Mesothelial cell of epicardium (in vitro differentiated cells): ENCODE measurements at regions not wholly inside any gene's neighbourhood (a gene's known extent, or its start where the extent isn't known, plus 50 kb on each side); places are given as distances from the start of the nearest gene placed in this dataset.
"Not testable (repeated sequence)": the region's sequence is repeated elsewhere in the genome, so short reads cannot be mapped to it uniquely, and the experiment has no call there.

Experiments used
- DNase-seq, 2 experiments: peaks; one replicate each; pipeline ENCODE4 v3.0.0; 2021; ENCODE audit warnings: low spot score in 2 of 2; ENCODE audit not compliant: unreplicated experiment in 2 of 2
- H3K27ac Mint-ChIP-seq: 2 replicates; pipeline ENCODE4 v1.8.0; 2021; ENCODE audit warnings: mixed read lengths
- H3K27me3 Mint-ChIP-seq: 2 replicates; pipeline ENCODE4 v1.8.0; 2021; ENCODE audit warnings: low read depth, mixed read lengths
- H3K36me3 Mint-ChIP-seq: 2 replicates; pipeline ENCODE4 v1.8.0; 2021; ENCODE audit warnings: mixed read lengths
- H3K4me1 Mint-ChIP-seq: 2 replicates; pipeline ENCODE4 v1.8.0; 2021; ENCODE audit warnings: mixed read lengths
- H3K4me3 Mint-ChIP-seq: 2 replicates; pipeline ENCODE4 v1.8.0; 2021; ENCODE audit warnings: mild to moderate bottlenecking, moderate library complexity, mixed read lengths
- H3K9me3 Mint-ChIP-seq: 2 replicates; pipeline ENCODE4 v1.8.0; 2021; ENCODE audit warnings: mixed read lengths
- CTCF ChIP-seq: fragments of 200-600 bp; sonication (generic); IDR thresholded peaks from one replicate; pipeline ENCODE4 v1.5.0; 2021; ENCODE audit warnings: antibody characterized with exemption; ENCODE audit not compliant: unreplicated experiment

GRCh38 chr5:105619725-105620124, 2051.0 kb downstream of the EFNA5 start:
- H3K9me3 Mint-ChIP-seq, result no peaks in the 10 kb centered on the region
- no peak overlapping the region for H3K4me3 Mint-ChIP-seq
- H3K4me1 Mint-ChIP-seq, result no peaks in the 10 kb centered on the region
- no peak for DNase-seq
- H3K27ac Mint-ChIP-seq, result no peak overlapping the region
- H3K36me3 Mint-ChIP-seq, result no peaks in the 10 kb centered on the region
- no peaks in the 10 kb centered on the region for H3K27me3 Mint-ChIP-seq
- TF ChIP-seq CTCF, result no peak

- no peaks in the 10 kb centered on the region for H3K36me3 Mint-ChIP-seq
- no peak for DNase-seq
- H3K4me3 Mint-ChIP-seq, result no peak overlapping the region
- no peaks in the 10 kb centered on the region for H3K27me3 Mint-ChIP-seq
- H3K27ac Mint-ChIP-seq, result no peak overlapping the region
- H3K9me3 Mint-ChIP-seq, result no peaks in the 10 kb centered on the region
- TF ChIP-seq CTCF, result no peak
- no peaks in the 10 kb centered on the region for H3K4me1 Mint-ChIP-seq
These were observed 2053.1 kb downstream of the EFNA5 start for GRCh38 chr5:105617436-105618215.

GRCh38 chr5:105616599-105616998, 2054.0 kb upstream of the NUDT12 start:
- no peaks in the 10 kb centered on the region for H3K4me1 Mint-ChIP-seq
- H3K27me3 Mint-ChIP-seq, result no peaks in the 10 kb centered on the region

GRCh38 chr5:105602406-105602805, 2039.8 kb upstream of the NUDT12 start:
- Mint-ChIP-seq H3K36me3 (peaks cover 15% of the 10 kb centered on the region), H3K9me3 (peaks cover 66% of the 10 kb centered on the region)
- DNase-seq, H3K27me3 Mint-ChIP-seq, H3K27ac Mint-ChIP-seq, H3K4me3 Mint-ChIP-seq, H3K4me1 Mint-ChIP-seq: not testable (repeated sequence)

More at GRCh38 chr5:105616599-105616998, 2054.0 kb upstream of the NUDT12 start:
- H3K27ac Mint-ChIP-seq, result no peak overlapping the region
- no peak for TF ChIP-seq CTCF
- no peak for DNase-seq
- no peak overlapping the region for H3K4me3 Mint-ChIP-seq
- H3K36me3 Mint-ChIP-seq, result no peaks in the 10 kb centered on the region
- no peaks in the 10 kb centered on the region for H3K9me3 Mint-ChIP-seq

GRCh38 chr5:105593011-105593760, 2030.6 kb upstream of the NUDT12 start:
- Mint-ChIP-seq H3K9me3 (peaks cover 19% of the 10 kb centered on the region), H3K4me1 (peaks cover 13% of the 10 kb centered on the region), H3K27ac (no peak overlapping the region), H3K27me3 (no peaks in the 10 kb centered on the region), H3K36me3 (no peaks in the 10 kb centered on the region), H3K4me3 (no peak overlapping the region)
- TF ChIP-seq CTCF, result no peak
- no peak for DNase-seq
